ENCODE measurements at regions not wholly inside any gene's neighbourhood (a gene's known extent, or its start where the extent isn't known, plus 50 kb on each side); places are given as distances from the start of the nearest gene placed in this dataset.

DNA sequence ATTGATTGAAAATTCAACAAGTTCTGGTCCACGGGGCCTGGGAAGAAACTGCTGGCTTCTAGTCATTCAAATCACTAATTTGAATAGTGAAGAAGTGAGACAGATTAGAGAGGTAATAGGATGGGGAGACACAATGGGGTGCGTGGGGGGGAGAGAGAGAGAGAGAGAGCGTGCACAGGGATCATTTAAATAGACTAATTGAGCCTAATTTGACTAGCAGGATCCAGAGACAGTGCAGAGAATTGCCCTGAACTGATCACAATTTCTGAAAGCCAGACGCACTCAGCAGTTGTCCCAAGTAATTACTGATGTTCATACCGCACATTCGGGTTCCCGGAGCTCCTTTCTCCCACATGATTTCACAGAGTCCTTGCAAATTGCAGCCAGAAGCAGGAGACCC lies 50.3 kb upstream of the C5orf58 start:
- H3K27me3 Mint-ChIP-seq: no peaks in the 10 kb centered on the region
- H3K36me3 Mint-ChIP-seq (ENCODE audit: low read depth): no peaks in the 10 kb centered on the region
- H3K9me3 Mint-ChIP-seq: no peaks in the 10 kb centered on the region
- H3K4me1 Mint-ChIP-seq: no peaks in the 10 kb centered on the region
- no peak overlapping the region for H3K4me3 Mint-ChIP-seq
- ATAC-seq: no peak
- no peak for DNase-seq
- H3K27ac Mint-ChIP-seq: no peak overlapping the region
